Activated naive CD8-positive, alpha-beta T cell treated with anti-CD3 and anti-CD28 coated beads, Interleukin-2, amount 10 ng/mL, durations not matched to agents 7 days and 5 days (primary cell): ENCODE measurements at regions not wholly inside any gene's neighbourhood (a gene's known extent, or its start where the extent isn't known, plus 50 kb on each side); places are given as distances from the start of the nearest gene placed in this dataset.

Experiments used
- ATAC-seq: fragments of 150-1000 bp; cut with Tn5 transposase; one replicate; pipeline ENCODE4 v1.10.0; 2021; ENCODE audit warnings: low read depth, moderate library complexity
- POLR2A ChIA-PET: fragments of 350-600 bp; sonication (Branson Sonifier 250); formaldehyde crosslinking; loops from one replicate; lab custom pipeline; 2021; ENCODE audit warnings: antibody characterized with exemption; lab: Charles Lee
- DNase-seq: peaks from one replicate; pipeline ENCODE4 v3.0.0; 2021
- H3K27ac Mint-ChIP-seq: one replicate; pipeline ENCODE4 v1.8.0; 2022; ENCODE audit warnings: mild to moderate bottlenecking, mixed read lengths
- H3K27me3 Mint-ChIP-seq: one replicate; pipeline ENCODE4 v1.8.0; 2022; ENCODE audit warnings: mild to moderate bottlenecking, moderate library complexity, mixed read lengths
- H3K36me3 Mint-ChIP-seq: one replicate; pipeline ENCODE4 v1.8.0; 2021; ENCODE audit warnings: mild to moderate bottlenecking, mixed read lengths
- H3K4me1 Mint-ChIP-seq: one replicate; pipeline ENCODE4 v1.8.0; 2021; ENCODE audit warnings: mixed read lengths
- H3K4me3 Mint-ChIP-seq: one replicate; pipeline ENCODE4 v1.8.0; 2022; ENCODE audit warnings: mild to moderate bottlenecking, moderate library complexity, mixed read lengths
- H3K9me3 Mint-ChIP-seq: one replicate; pipeline ENCODE4 v1.8.0; 2021; ENCODE audit warnings: mixed read lengths

DNA sequence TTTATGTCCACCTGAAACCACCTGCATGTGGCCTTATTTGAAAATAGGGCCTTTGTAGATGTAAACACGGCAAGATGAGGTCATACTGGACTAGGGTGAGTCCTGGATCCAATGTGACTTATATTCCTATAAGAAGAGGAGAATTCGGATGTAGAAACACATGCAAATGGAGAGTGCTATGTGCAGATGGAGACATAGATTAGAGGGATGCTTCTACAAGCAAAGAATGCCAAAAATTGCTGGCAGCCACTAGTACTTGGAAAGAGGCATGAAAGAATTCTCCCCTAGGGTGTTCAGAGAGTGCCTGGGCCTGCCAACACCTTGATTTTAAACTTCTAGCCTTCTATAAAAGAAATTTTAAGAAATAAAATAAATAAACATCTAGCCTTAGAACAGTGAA, 226.1 kb downstream of the RFC3 start:
- DNase-seq: no peak
- H3K4me1 Mint-ChIP-seq: no peaks in the 10 kb centered on the region
- POLR2A ChIA-PET: no interaction called here
- H3K9me3 Mint-ChIP-seq: peaks cover 1% of the 10 kb centered on the region
- H3K27ac Mint-ChIP-seq: no peak overlapping the region
- peaks cover 2% of the 10 kb centered on the region for H3K27me3 Mint-ChIP-seq
- H3K4me3 Mint-ChIP-seq: no peak overlapping the region
- no peak for ATAC-seq
- H3K36me3 Mint-ChIP-seq: no peaks in the 10 kb centered on the region

DNA sequence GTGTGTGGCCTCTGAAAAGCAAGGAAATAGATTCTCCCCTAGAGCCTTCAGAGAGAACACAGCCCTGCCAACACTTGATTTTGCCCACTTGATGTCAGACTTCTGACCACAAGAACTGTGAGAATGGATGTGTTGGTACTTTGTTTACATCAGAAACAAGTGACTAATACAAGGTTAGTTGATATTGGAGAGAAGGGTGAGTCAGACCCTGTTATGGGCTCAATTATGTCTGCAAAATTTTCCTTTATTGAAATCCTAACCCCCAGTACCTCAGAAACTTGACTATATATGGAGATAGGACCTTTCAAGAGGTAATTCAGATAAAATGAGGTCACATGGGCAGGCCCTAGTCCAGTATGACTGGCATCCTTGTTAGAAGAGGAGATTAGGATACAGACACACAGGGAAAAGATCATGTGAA, 226.7 kb downstream of the RFC3 start:
- H3K36me3 Mint-ChIP-seq: no peaks in the 10 kb centered on the region
- no peak for DNase-seq
- H3K27ac Mint-ChIP-seq: no peak overlapping the region
- POLR2A ChIA-PET: no interaction called here
- no peak for ATAC-seq
- H3K27me3 Mint-ChIP-seq: no peaks in the 10 kb centered on the region
- H3K9me3 Mint-ChIP-seq: peaks cover 1% of the 10 kb centered on the region
- no peaks in the 10 kb centered on the region for H3K4me1 Mint-ChIP-seq
- H3K4me3 Mint-ChIP-seq: no peak overlapping the region

DNA sequence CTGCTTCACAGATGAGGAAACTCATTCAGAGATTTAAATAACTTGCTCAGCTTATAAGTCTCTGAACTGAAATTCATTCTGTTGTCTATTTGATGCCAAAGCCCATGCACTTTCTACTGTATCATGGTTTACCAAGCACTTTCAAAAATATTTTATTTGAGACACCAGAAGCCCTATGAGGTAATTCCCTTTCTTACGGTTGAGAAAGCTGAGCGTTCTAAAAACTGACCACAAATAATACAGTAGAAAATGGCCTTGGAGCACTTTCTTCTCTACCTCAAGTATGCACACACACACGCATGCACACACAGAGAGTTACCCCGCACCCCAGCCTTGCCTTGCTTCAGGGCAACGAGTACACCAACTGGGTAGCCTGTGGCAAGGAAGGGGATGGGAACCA, 228.5 kb downstream of the RFC3 start:
- Mint-ChIP-seq H3K4me3 (no peak overlapping the region), H3K36me3 (no peaks in the 10 kb centered on the region), H3K4me1 (no peaks in the 10 kb centered on the region), H3K27ac (no peak overlapping the region), H3K9me3 (peaks cover 1% of the 10 kb centered on the region), H3K27me3 (no peaks in the 10 kb centered on the region)
- ATAC-seq (no peak), DNase-seq (no peak)
- POLR2A ChIA-PET: no interaction called here

DNA sequence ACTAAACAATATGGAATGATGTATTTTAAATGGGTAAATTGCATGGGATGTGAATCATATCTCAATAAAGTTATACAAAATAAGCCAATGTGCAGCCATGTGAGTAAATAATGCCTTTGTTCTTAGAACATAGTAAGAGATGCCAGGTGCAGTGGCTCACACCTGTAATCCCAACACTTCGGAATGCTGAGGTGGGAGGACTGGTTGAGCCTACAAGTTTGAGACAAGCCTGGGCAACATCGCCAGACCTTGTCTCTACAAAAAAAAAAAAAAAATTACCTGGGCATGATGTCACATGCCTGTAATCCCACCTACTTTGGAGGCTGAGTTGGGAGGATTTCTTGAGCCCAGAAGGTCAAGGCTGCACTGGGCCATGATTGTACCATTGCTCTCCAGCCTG, 230.7 kb downstream of the RFC3 start:
- no peak for ATAC-seq
- POLR2A ChIA-PET: no interaction called here
- peaks cover 5% of the 10 kb centered on the region for H3K9me3 Mint-ChIP-seq
- H3K27me3 Mint-ChIP-seq: no peaks in the 10 kb centered on the region
- H3K27ac Mint-ChIP-seq: no peak overlapping the region
- no peak overlapping the region for H3K4me3 Mint-ChIP-seq
- no peaks in the 10 kb centered on the region for H3K36me3 Mint-ChIP-seq
- no peaks in the 10 kb centered on the region for H3K4me1 Mint-ChIP-seq
- DNase-seq: no peak

DNA sequence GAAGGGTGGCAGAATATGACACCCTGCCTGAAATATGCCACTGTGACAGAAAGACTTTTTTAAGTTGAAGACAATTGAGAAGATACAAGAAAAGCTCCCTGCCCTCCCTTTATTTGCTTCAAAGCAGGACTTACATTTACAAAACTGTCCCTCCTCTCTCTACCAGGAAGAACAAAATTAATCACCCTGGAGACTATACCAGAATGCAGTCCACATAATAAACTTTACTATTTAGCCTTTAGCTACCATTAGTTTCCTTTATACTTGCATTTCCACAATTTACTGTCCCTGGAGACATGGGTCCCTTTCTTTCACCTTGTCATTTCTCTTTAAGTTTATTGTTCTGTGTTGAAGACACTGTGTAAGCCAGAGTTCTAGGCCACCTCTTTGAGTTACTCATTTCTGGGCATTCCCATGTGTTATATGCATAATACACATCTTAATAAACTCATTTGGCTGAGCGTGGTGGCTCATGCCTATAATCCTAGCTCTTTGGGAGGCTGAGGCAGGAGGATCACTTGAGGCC, 238.8 kb downstream of the RFC3 start:
- Mint-ChIP-seq H3K4me3 (no peak overlapping the region), H3K27ac (no peak overlapping the region), H3K9me3 (peaks cover 4% of the 10 kb centered on the region), H3K36me3 (no peaks in the 10 kb centered on the region), H3K4me1 (peaks cover 7% of the 10 kb centered on the region), H3K27me3 (no peaks in the 10 kb centered on the region)
- ATAC-seq (no peak), DNase-seq (no peak)
- POLR2A ChIA-PET: no interaction called here

DNA sequence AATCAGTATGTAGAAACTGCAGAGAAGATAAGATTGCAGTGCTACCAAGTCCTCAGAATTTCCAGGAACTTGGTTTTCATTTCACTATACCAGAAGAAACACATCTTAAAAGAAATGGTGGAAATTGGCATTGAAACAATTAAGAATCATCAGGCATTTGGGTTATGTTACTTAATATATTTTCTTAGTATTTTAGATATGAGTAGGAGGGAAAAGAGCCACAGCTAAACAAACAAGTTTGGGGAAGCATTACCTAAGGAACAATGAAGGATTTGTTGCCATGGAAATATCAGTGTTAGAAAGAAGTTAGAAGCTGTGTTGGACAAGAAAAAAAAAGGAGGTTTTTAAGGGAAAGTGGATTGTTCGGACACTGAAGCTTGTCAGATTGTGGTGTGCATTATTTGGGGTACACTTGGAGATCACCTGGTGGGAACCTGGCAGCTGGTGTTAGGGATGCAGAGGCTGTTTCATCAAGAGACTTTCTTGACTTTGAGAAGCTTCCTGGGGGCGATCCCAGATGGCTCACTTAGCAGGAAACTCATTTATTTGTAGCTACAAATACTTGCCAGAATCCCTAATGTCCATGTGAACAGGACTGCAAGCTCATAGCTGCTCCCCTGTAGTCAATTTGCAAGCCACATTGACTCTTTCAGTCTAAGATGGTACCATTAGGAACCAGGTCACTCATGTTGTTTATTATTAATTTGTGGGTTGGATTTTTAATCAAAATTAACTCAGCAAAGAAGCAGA, 246.7 kb downstream of the RFC3 start:
- Mint-ChIP-seq H3K36me3 (no peaks in the 10 kb centered on the region), H3K27me3 (no peaks in the 10 kb centered on the region), H3K27ac (no peak overlapping the region), H3K4me1 (no peaks in the 10 kb centered on the region), H3K9me3 (no peaks in the 10 kb centered on the region), H3K4me3 (no peak overlapping the region)
- DNase-seq (no peak), ATAC-seq (no peak)
- POLR2A ChIA-PET: no interaction called here

DNA sequence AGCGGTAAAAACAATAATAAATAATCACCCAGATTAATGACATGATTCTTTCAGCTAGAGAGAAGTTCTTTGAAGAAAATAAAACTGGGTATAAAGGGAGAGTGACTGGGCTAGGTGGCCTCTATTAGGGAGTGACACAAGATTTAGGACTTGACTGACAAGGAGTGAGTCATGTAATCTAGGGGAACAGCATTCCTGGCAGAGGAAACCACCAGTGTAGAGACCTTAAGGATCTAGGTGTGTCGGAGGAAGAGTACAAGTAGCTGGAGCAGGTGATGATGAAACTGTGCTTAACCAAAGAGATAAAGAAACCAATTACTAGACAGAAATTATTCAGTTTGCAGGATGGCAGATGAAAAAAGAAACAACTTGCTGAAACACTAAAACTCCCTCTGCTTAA, 248.0 kb downstream of the RFC3 start:
- no peaks in the 10 kb centered on the region for H3K36me3 Mint-ChIP-seq
- no peaks in the 10 kb centered on the region for H3K4me1 Mint-ChIP-seq
- ATAC-seq: no peak
- DNase-seq: no peak
- POLR2A ChIA-PET: no interaction called here
- H3K9me3 Mint-ChIP-seq: no peaks in the 10 kb centered on the region
- H3K27ac Mint-ChIP-seq: no peak overlapping the region
- H3K27me3 Mint-ChIP-seq: no peaks in the 10 kb centered on the region
- no peak overlapping the region for H3K4me3 Mint-ChIP-seq

DNA sequence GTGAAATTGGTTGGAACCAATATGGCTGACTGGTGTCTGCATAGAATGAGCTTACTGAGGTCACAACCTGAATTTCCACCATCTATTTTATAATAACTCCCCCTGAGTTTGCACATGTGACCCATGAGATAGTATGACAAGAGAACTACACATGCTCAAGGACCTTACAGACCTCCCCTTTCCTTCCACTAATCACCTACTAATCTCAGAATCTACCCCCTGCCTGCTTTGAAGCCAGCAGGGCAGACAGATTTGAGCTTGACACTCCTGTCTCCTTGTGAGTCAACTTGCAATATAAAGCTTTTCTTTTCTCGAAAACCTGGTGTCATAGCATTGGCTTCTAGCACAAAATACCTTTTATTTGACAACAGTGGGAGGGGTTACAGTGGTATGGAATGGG, 248.4 kb downstream of the RFC3 start:
- Mint-ChIP-seq H3K4me1 (no peaks in the 10 kb centered on the region), H3K27me3 (no peaks in the 10 kb centered on the region), H3K9me3 (no peaks in the 10 kb centered on the region), H3K4me3 (no peak overlapping the region), H3K27ac (no peak overlapping the region), H3K36me3 (no peaks in the 10 kb centered on the region)
- POLR2A ChIA-PET: no interaction called here
- ATAC-seq: no peak
- DNase-seq: no peak

DNA sequence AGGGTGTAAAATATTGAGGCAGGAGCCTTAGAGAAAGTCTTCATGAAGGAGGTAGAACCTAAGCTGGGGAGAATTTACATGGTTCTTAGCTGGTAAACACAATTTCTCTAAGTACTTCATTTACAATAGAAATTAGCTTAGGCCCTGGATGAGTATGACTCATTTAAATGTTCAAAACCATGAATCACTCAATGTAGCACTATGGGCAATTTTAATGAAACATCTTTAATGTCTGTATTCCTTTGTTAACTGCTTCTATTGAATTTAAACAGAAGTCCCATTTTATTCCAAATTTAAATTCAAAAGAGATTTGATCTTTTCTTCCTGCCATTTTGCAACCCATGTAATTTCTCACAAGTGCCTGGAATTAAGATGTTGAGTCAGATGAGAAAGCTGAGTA, 252.1 kb downstream of the RFC3 start:
- H3K27me3 Mint-ChIP-seq: no peaks in the 10 kb centered on the region
- no peak overlapping the region for H3K4me3 Mint-ChIP-seq
- H3K4me1 Mint-ChIP-seq: no peaks in the 10 kb centered on the region
- no peaks in the 10 kb centered on the region for H3K36me3 Mint-ChIP-seq
- ATAC-seq (no peak), DNase-seq (no peak)
- H3K9me3 Mint-ChIP-seq: no peaks in the 10 kb centered on the region
- POLR2A ChIA-PET: no interaction called here
- no peak overlapping the region for H3K27ac Mint-ChIP-seq

DNA sequence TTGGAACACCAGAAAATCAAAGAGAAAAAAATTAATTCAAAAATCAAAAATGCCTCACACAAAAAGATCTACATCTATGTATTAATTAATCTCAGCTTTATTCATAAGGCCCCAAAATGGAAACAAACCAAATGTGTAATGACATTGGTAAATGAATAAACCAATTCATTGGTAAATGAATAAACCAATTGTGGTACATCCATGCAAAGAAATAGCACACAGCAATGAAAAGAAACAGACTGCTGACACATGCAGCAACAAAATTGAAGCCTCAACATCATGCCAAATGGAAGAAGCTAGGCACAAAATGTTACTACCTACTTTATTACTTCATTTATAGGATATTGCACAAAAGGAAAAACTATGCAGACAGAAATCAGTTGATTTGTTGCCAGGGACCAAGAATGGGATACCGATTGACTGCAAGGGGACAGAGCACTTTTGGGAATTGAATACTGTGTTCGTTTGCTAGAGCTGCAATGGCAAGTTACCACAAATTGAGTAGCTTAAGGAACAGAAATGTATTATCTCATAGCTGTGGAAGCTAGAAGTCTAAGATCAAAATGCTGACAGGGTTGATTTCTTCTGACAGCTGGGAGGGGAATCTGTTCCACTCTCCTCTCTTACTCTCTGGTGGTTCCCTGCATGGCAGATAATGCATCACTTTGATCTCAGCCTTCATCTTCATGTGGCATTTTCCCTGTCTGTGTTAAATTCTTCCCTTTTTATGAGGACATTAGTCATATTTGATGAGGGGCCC, 252.8 kb downstream of the RFC3 start:
- Mint-ChIP-seq H3K27ac (no peak overlapping the region), H3K36me3 (no peaks in the 10 kb centered on the region), H3K27me3 (peaks cover 2% of the 10 kb centered on the region), H3K4me1 (no peaks in the 10 kb centered on the region), H3K9me3 (no peaks in the 10 kb centered on the region), H3K4me3 (no peak overlapping the region)
- DNase-seq (no peak), ATAC-seq (no peak)
- POLR2A ChIA-PET: no interaction called here

DNA sequence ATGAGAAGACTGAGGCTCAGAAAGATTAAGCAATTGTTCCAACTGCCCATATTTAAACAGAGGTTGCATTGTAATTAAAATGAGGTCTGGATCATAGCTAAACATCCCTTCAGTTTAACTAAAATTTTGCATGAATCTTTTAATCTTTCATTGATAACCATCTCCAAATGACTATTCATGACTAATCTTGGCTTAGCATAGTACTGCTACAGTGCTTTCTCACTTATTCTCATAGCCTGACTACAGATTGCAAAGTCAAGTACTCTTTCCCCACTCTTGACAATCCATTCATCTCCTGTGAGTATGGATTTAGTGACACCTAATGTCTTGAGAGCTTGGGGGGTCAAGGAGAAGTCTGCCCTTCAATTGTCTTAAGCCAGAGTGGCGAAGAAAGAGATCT, 258.4 kb downstream of the RFC3 start:
- ATAC-seq: no peak

DNA sequence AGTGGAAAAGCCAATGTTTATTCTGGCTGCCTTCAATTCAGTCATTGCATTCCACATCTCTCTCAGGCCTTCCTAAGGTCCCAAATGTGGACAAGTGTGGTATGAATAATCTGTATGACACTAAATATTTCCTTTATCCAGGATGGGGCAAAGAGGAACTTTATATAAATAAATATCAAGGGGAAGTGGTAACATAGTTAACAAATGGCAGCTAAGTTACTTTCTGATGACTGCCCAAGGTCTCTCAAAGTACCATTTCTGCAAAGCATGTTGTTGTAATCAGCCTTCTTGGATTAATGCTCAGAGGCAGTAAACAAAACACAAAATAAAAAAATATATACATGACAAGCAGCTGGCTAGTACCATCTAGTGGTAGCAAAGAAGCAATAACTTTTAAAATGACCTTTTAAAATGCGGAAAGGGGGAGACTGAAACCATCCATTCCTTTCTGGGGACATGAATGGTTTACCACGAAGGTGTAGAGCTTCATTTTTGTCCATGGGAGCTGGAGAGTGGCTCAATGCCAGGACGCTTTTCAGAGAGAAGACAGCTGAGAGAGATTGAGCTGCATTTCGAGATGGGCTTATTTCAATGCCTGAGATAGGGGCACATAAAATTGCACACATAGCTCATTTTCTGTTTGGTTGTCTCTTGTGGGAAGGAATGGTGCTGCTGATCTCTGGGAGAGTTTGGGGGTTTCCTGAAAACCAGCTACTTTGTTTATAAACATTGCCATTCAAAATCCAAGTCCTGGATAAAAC, 259.2 kb downstream of the RFC3 start:
- no peak overlapping the region for H3K27ac Mint-ChIP-seq
- POLR2A ChIA-PET: no interaction called here
- no peaks in the 10 kb centered on the region for H3K36me3 Mint-ChIP-seq
- H3K9me3 Mint-ChIP-seq: no peaks in the 10 kb centered on the region
- DNase-seq (no peak), ATAC-seq (no peak)
- H3K4me3 Mint-ChIP-seq: no peak overlapping the region
- peaks cover 2% of the 10 kb centered on the region for H3K27me3 Mint-ChIP-seq
- no peaks in the 10 kb centered on the region for H3K4me1 Mint-ChIP-seq

More for the DNA sequence above, 258.4 kb downstream of the RFC3 start:
- no peak overlapping the region for H3K27ac Mint-ChIP-seq
- H3K27me3 Mint-ChIP-seq: peaks cover 2% of the 10 kb centered on the region
- no peak for DNase-seq
- H3K36me3 Mint-ChIP-seq: no peaks in the 10 kb centered on the region
- H3K4me1 Mint-ChIP-seq: no peaks in the 10 kb centered on the region
- H3K4me3 Mint-ChIP-seq: no peak overlapping the region
- POLR2A ChIA-PET: no interaction called here
- H3K9me3 Mint-ChIP-seq: no peaks in the 10 kb centered on the region

DNA sequence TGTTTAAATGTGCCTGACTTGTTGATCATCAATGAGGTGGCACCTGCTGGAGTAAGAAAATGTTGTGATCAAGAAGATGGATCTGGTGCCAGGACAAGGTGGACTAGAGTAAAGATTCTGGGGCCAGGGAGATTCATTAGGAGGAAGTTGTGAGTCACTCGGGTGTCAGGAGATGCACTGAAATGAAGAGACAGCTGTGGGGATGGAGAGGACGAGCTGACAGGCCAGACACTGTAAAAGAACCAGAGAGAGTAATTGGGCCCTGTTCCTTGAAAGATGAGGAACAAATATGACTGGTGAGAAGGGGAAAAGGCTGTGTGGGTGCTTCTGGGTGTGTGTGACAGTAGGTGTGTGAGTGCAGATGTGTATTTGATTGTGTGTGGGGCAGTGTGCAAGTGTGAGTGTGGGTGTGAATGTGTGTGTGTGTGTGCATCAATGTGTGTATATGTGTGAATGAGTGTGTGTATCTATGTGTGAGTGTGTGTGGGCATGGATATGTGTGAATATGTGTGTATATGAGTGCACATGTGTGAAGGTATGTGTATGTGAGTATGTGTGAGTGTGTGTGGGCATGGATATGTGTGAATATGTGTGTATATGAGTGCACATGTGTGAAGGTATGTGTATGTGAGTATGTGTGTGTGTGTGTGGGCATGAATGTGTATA, 260.5 kb downstream of the RFC3 start:
- POLR2A ChIA-PET: no interaction called here
- Mint-ChIP-seq H3K9me3 (no peaks in the 10 kb centered on the region), H3K36me3 (no peaks in the 10 kb centered on the region), H3K27me3 (peaks cover 2% of the 10 kb centered on the region), H3K27ac (no peak overlapping the region), H3K4me1 (no peaks in the 10 kb centered on the region), H3K4me3 (no peak overlapping the region)
- no peak for DNase-seq
- ATAC-seq: no peak
